Adrenal gland (tissue), 5 donors: ENCODE measurements at regions not wholly inside any gene's neighbourhood (a gene's known extent, or its start where the extent isn't known, plus 50 kb on each side); places are given as distances from the start of the nearest gene placed in this dataset.

Source experiments
- CTCF ChIP-seq, 6 experiments: fragments of 450-650 bp in 4 of 6; fragments of 200-600 bp in 2 of 6; sonication (generic) in 1 of 6; IDR thresholded peaks; 1 replicate in 5 of 6; 2 replicates in 1 of 6; pipeline versions ENCODE4 v1.5.1 to v1.8.0; 2016 to 2021; ENCODE audit warnings: antibody characterized with exemption in 6 of 6, mild to moderate bottlenecking in 2 of 6, moderate library complexity in 1 of 6
- POLR2A ChIP-seq, 2 donors: fragments of 450-650 bp; IDR thresholded peaks; one replicate each; pipeline ENCODE4 v1.6.1; 2017; ENCODE audit warnings: antibody characterized with exemption in 2 of 2, mild to moderate bottlenecking in 2 of 2, moderate library complexity in 1 of 2
- donor health status: DM: no; HTN: no; CAD: no.

DNA sequence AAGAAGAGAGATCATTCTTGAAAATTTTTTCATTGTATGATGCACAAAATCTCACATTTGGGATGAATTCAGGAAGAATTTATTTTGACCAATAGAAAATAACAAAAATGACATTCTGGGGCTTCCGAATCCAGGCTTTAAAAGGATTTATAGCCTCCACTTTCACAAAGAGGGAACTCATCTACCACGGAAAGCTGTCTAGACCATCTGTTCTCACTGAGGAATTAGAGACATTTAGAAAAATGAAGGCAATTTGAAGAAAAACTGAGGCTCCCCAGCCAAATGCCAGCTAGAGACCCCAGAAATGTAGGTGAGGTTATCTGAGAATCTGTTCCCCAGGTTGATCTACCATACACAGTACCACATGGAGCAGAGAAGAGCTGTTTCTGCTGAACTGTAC, 464.3 kb downstream of the TMA16 start:
- TF ChIP-seq POLR2A (IDR thresholded peaks at IDR 0.05) (no peak), CTCF (IDR thresholded peaks at IDR 0.05) (no peak)
